ENCODE measurements at regions not wholly inside any gene's neighbourhood (a gene's known extent, or its start where the extent isn't known, plus 50 kb on each side); places are given as distances from the start of the nearest gene placed in this dataset.
"Not testable (repeated sequence)": the region's sequence is repeated elsewhere in the genome, so short reads cannot be mapped to it uniquely, and the experiment has no call there.

- intact Hi-C loops (cut with DNase I): no loop called here
Measured at GRCh38 chr9:90176901-90177300, 465.7 kb downstream of the DIRAS2 start.

GRCh38 chr9:90180381-90180780 is 462.2 kb downstream of the DIRAS2 start:
- intact Hi-C loops (cut with DNase I): no loop called here
- H3K27ac ChIP-seq (ENCODE audit: low read depth in 1 of 2, low read length in 2 of 2): no peak overlapping the region
- peaks cover 2% of the 10 kb centered on the region for H3K9me3 ChIP-seq (ENCODE audit: control insufficient read depth, low read length)
- DNase-seq: no peak
- H3K4me1 ChIP-seq (ENCODE audit: control insufficient read depth in 1 of 2, insufficient read depth in 2 of 2, low read length in 2 of 2): no peaks in the 10 kb centered on the region
- H3K27me3 ChIP-seq (ENCODE audit: control insufficient read depth in 1 of 2, insufficient read depth in 2 of 2, low read length in 1 of 2): peaks cover 0 to 3% of the 10 kb centered on the region in 2 donors
- no peak for ATAC-seq (ENCODE audit: low FRiP score)
- H3K4me3 ChIP-seq (ENCODE audit: low read length in 2 of 2): no peak overlapping the region
- WGBS, 2 donors: 69 to 72% methylated on average over 1 of the region's 1 CpG
- H3K36me3 ChIP-seq (ENCODE audit: control insufficient read depth in 1 of 2, insufficient read depth in 2 of 2, low read length in 1 of 2): no peaks in the 10 kb centered on the region

More at GRCh38 chr9:90176901-90177300, 465.7 kb downstream of the DIRAS2 start:
- Histone ChIP-seq H3K27me3 (ENCODE audit: control insufficient read depth in 1 of 2, insufficient read depth in 2 of 2, low read length in 1 of 2) (peaks cover 0 to 3% of the 10 kb centered on the region in 2 donors), H3K9me3 (ENCODE audit: control insufficient read depth, low read length) (peaks cover 2% of the 10 kb centered on the region), H3K27ac (ENCODE audit: low read depth in 1 of 2, low read length in 2 of 2) (no peak overlapping the region), H3K4me1 (ENCODE audit: control insufficient read depth in 1 of 2, insufficient read depth in 2 of 2, low read length in 2 of 2) (no peaks in the 10 kb centered on the region), H3K36me3 (ENCODE audit: control insufficient read depth in 1 of 2, insufficient read depth in 2 of 2, low read length in 1 of 2) (no peaks in the 10 kb centered on the region), H3K4me3 (ENCODE audit: low read length in 2 of 2) (no peak overlapping the region)
- ATAC-seq (ENCODE audit: low FRiP score): no peak
- no peak for DNase-seq
- 76 to 85% methylated on average over 2 of the region's 2 CpGs for WGBS, 2 donors

- Histone ChIP-seq H3K27ac (ENCODE audit: low read depth in 1 of 2, low read length in 2 of 2) (no peak overlapping the region), H3K4me3 (ENCODE audit: low read length in 2 of 2) (no peak overlapping the region), H3K9me3 (ENCODE audit: control insufficient read depth, low read length) (no peaks in the 10 kb centered on the region), H3K4me1 (ENCODE audit: control insufficient read depth in 1 of 2, insufficient read depth in 2 of 2, low read length in 2 of 2) (no peaks in the 10 kb centered on the region), H3K36me3 (ENCODE audit: control insufficient read depth in 1 of 2, insufficient read depth in 2 of 2, low read length in 1 of 2) (no peaks in the 10 kb centered on the region), H3K27me3 (ENCODE audit: control insufficient read depth in 1 of 2, insufficient read depth in 2 of 2, low read length in 1 of 2) (no peaks in the 10 kb centered on the region)
- WGBS, 2 donors: 59 to 66% methylated on average over 2 of the region's 2 CpGs
- DNase-seq: no peak
- intact Hi-C loops (cut with DNase I): no loop called here
- no peak for ATAC-seq (ENCODE audit: low FRiP score)
Measured at GRCh38 chr9:90188656-90189055, 454.0 kb downstream of the DIRAS2 start.

GRCh38 chr9:90189306-90189705 is 453.3 kb downstream of the DIRAS2 start:
- Histone ChIP-seq H3K4me3 (ENCODE audit: low read length in 2 of 2) (no peak overlapping the region), H3K9me3 (ENCODE audit: control insufficient read depth, low read length) (no peaks in the 10 kb centered on the region), H3K36me3 (ENCODE audit: control insufficient read depth in 1 of 2, insufficient read depth in 2 of 2, low read length in 1 of 2) (no peaks in the 10 kb centered on the region), H3K4me1 (ENCODE audit: control insufficient read depth in 1 of 2, insufficient read depth in 2 of 2, low read length in 2 of 2) (no peaks in the 10 kb centered on the region), H3K27me3 (ENCODE audit: control insufficient read depth in 1 of 2, insufficient read depth in 2 of 2, low read length in 1 of 2) (no peaks in the 10 kb centered on the region), H3K27ac (ENCODE audit: low read depth in 1 of 2, low read length in 2 of 2) (no peak overlapping the region)
- ATAC-seq (ENCODE audit: low FRiP score): no peak
- no peak for DNase-seq
- intact Hi-C loops (cut with DNase I): no loop called here
- WGBS, 2 donors: 75 to 79% methylated on average over 6 of the region's 6 CpGs

GRCh38 chr9:90192465-90192864 is 450.2 kb downstream of the DIRAS2 start:
- H3K4me3 ChIP-seq (ENCODE audit: low read length in 2 of 2); H3K27me3 ChIP-seq (ENCODE audit: control insufficient read depth in 1 of 2, insufficient read depth in 2 of 2, low read length in 1 of 2); intact Hi-C loops (cut with DNase I); DNase-seq; H3K36me3 ChIP-seq (ENCODE audit: control insufficient read depth in 1 of 2, insufficient read depth in 2 of 2, low read length in 1 of 2); ATAC-seq (ENCODE audit: low FRiP score); H3K27ac ChIP-seq (ENCODE audit: low read depth in 1 of 2, low read length in 2 of 2); H3K9me3 ChIP-seq (ENCODE audit: control insufficient read depth, low read length); H3K4me1 ChIP-seq (ENCODE audit: control insufficient read depth in 1 of 2, insufficient read depth in 2 of 2, low read length in 2 of 2): not testable (repeated sequence)
- 82 to 85% methylated on average over 7 of the region's 7 CpGs for WGBS, 2 donors

GRCh38 chr9:90198956-90199355 is 443.7 kb downstream of the DIRAS2 start:
- H3K9me3 ChIP-seq (ENCODE audit: control insufficient read depth, low read length): peaks cover 1% of the 10 kb centered on the region
- H3K4me3 ChIP-seq (ENCODE audit: low read length in 2 of 2): no peak overlapping the region
- DNase-seq (no peak), ATAC-seq (ENCODE audit: low FRiP score) (no peak)
- WGBS, 2 donors: 62 to 74% methylated on average over 3 of the region's 3 CpGs
- H3K36me3 ChIP-seq (ENCODE audit: control insufficient read depth in 1 of 2, insufficient read depth in 2 of 2, low read length in 1 of 2): no peaks in the 10 kb centered on the region
- H3K27me3 ChIP-seq (ENCODE audit: control insufficient read depth in 1 of 2, insufficient read depth in 2 of 2, low read length in 1 of 2): no peaks in the 10 kb centered on the region
- no peaks in the 10 kb centered on the region for H3K4me1 ChIP-seq (ENCODE audit: control insufficient read depth in 1 of 2, insufficient read depth in 2 of 2, low read length in 2 of 2)
- intact Hi-C loops (cut with DNase I): no loop called here
- H3K27ac ChIP-seq (ENCODE audit: low read depth in 1 of 2, low read length in 2 of 2): no peak overlapping the region

GRCh38 chr9:90201766-90202165 is 440.9 kb downstream of the DIRAS2 start:
- peaks cover 1% of the 10 kb centered on the region for H3K9me3 ChIP-seq (ENCODE audit: control insufficient read depth, low read length)
- no peak overlapping the region for H3K4me3 ChIP-seq (ENCODE audit: low read length in 2 of 2)
- intact Hi-C loops (cut with DNase I): no loop called here
- no peak overlapping the region for H3K27ac ChIP-seq (ENCODE audit: low read depth in 1 of 2, low read length in 2 of 2)
- no peaks in the 10 kb centered on the region for H3K36me3 ChIP-seq (ENCODE audit: control insufficient read depth in 1 of 2, insufficient read depth in 2 of 2, low read length in 1 of 2)
- WGBS, 2 donors: 7 to 9% methylated on average over 2 of the region's 2 CpGs
- no peak for DNase-seq
- no peak for ATAC-seq (ENCODE audit: low FRiP score)
- no peaks in the 10 kb centered on the region for H3K4me1 ChIP-seq (ENCODE audit: control insufficient read depth in 1 of 2, insufficient read depth in 2 of 2, low read length in 2 of 2)
- H3K27me3 ChIP-seq (ENCODE audit: control insufficient read depth in 1 of 2, insufficient read depth in 2 of 2, low read length in 1 of 2): no peaks in the 10 kb centered on the region

GRCh38 chr9:90204128-90204831 is 438.3 kb downstream of the DIRAS2 start:
- Histone ChIP-seq H3K27ac (ENCODE audit: low read depth in 1 of 2, low read length in 2 of 2) (no peak overlapping the region), H3K9me3 (ENCODE audit: control insufficient read depth, low read length) (peaks cover 1% of the 10 kb centered on the region), H3K4me3 (ENCODE audit: low read length in 2 of 2) (no peak overlapping the region), H3K27me3 (ENCODE audit: control insufficient read depth in 1 of 2, insufficient read depth in 2 of 2, low read length in 1 of 2) (no peaks in the 10 kb centered on the region), H3K36me3 (ENCODE audit: control insufficient read depth in 1 of 2, insufficient read depth in 2 of 2, low read length in 1 of 2) (no peaks in the 10 kb centered on the region), H3K4me1 (ENCODE audit: control insufficient read depth in 1 of 2, insufficient read depth in 2 of 2, low read length in 2 of 2) (no peaks in the 10 kb centered on the region)
- no peak for ATAC-seq (ENCODE audit: low FRiP score)
- no peak for DNase-seq
- WGBS, 2 donors: 72 to 75% methylated on average over 7 of the region's 7 CpGs
- intact Hi-C loops (cut with DNase I): no loop called here

- H3K36me3 ChIP-seq (ENCODE audit: control insufficient read depth in 1 of 2, insufficient read depth in 2 of 2, low read length in 1 of 2); intact Hi-C loops (cut with DNase I); H3K4me3 ChIP-seq (ENCODE audit: low read length in 2 of 2); H3K9me3 ChIP-seq (ENCODE audit: control insufficient read depth, low read length); ATAC-seq (ENCODE audit: low FRiP score); H3K27ac ChIP-seq (ENCODE audit: low read depth in 1 of 2, low read length in 2 of 2); H3K4me1 ChIP-seq (ENCODE audit: control insufficient read depth in 1 of 2, insufficient read depth in 2 of 2, low read length in 2 of 2); H3K27me3 ChIP-seq (ENCODE audit: control insufficient read depth in 1 of 2, insufficient read depth in 2 of 2, low read length in 1 of 2): not testable (repeated sequence)
- WGBS, 2 donors: 63% methylated on average over 9 of the region's 9 CpGs
- peak in 1 of 2 donors; percentile 67 for DNase-seq
Measured at GRCh38 chr9:90213045-90213444, 429.6 kb downstream of the DIRAS2 start.
